ENCODE measurements at regions not wholly inside any gene's neighbourhood (a gene's known extent, or its start where the extent isn't known, plus 50 kb on each side); places are given as distances from the start of the nearest gene placed in this dataset.

GRCh38 chr14:38751459-38751858, 351.6 kb downstream of the SEC23A start:
- H3K4me1 ChIP-seq (ENCODE audit: control insufficient read depth, insufficient read depth, low read length): no peaks in the 10 kb centered on the region
- H3K4me3 ChIP-seq (ENCODE audit: low read length): no peak overlapping the region
- DNase-seq: no peak

GRCh38 chr14:38749936-38750335, 353.1 kb downstream of the SEC23A start:
- 86% methylated on average over 1 of the region's 3 CpGs for WGBS (ENCODE audit: insufficient coverage)

More at GRCh38 chr14:38751459-38751858, 351.6 kb downstream of the SEC23A start:
- Histone ChIP-seq H3K36me3 (ENCODE audit: control insufficient read depth, insufficient read depth, low read length) (no peaks in the 10 kb centered on the region), H3K27ac (ENCODE audit: low read length) (no peak overlapping the region), H3K27me3 (ENCODE audit: control insufficient read depth, insufficient read depth, low read length) (no peaks in the 10 kb centered on the region), H3K9me3 (replicated peaks; ENCODE audit: control insufficient read depth, low read depth, low read length) (no peaks in the 10 kb centered on the region)

GRCh38 chr14:38745861-38746260, 357.2 kb downstream of the SEC23A start:
- 43% methylated on average over 1 of the region's 1 CpG for WGBS (ENCODE audit: insufficient coverage)
- Histone ChIP-seq H3K4me1 (ENCODE audit: control insufficient read depth, insufficient read depth, low read length) (no peaks in the 10 kb centered on the region), H3K9me3 (replicated peaks; ENCODE audit: control insufficient read depth, low read depth, low read length) (no peaks in the 10 kb centered on the region), H3K27me3 (ENCODE audit: control insufficient read depth, insufficient read depth, low read length) (no peaks in the 10 kb centered on the region), H3K36me3 (ENCODE audit: control insufficient read depth, insufficient read depth, low read length) (no peaks in the 10 kb centered on the region), H3K4me3 (ENCODE audit: low read length) (no peak overlapping the region), H3K27ac (ENCODE audit: low read length) (no peak overlapping the region)
- DNase-seq: no peak

More at GRCh38 chr14:38749936-38750335, 353.1 kb downstream of the SEC23A start:
- Histone ChIP-seq H3K27ac (ENCODE audit: low read length) (no peak overlapping the region), H3K9me3 (replicated peaks; ENCODE audit: control insufficient read depth, low read depth, low read length) (no peaks in the 10 kb centered on the region), H3K4me3 (ENCODE audit: low read length) (no peak overlapping the region), H3K4me1 (ENCODE audit: control insufficient read depth, insufficient read depth, low read length) (no peaks in the 10 kb centered on the region), H3K27me3 (ENCODE audit: control insufficient read depth, insufficient read depth, low read length) (no peaks in the 10 kb centered on the region), H3K36me3 (ENCODE audit: control insufficient read depth, insufficient read depth, low read length) (no peaks in the 10 kb centered on the region)
- no peak for DNase-seq

GRCh38 chr14:38743966-38744584, 359.0 kb downstream of the SEC23A start:
- H3K36me3 ChIP-seq (ENCODE audit: control insufficient read depth, insufficient read depth, low read length): no peaks in the 10 kb centered on the region
- H3K9me3 ChIP-seq (replicated peaks; ENCODE audit: control insufficient read depth, low read depth, low read length): no peaks in the 10 kb centered on the region
- no peak for DNase-seq

GRCh38 chr14:38737686-38738407, 365.2 kb downstream of the SEC23A start:
- Histone ChIP-seq H3K36me3 (ENCODE audit: control insufficient read depth, insufficient read depth, low read length) (no peaks in the 10 kb centered on the region), H3K4me3 (ENCODE audit: low read length) (no peak overlapping the region), H3K27ac (ENCODE audit: low read length) (no peak overlapping the region), H3K27me3 (ENCODE audit: control insufficient read depth, insufficient read depth, low read length) (no peaks in the 10 kb centered on the region), H3K4me1 (ENCODE audit: control insufficient read depth, insufficient read depth, low read length) (no peaks in the 10 kb centered on the region), H3K9me3 (replicated peaks; ENCODE audit: control insufficient read depth, low read depth, low read length) (no peaks in the 10 kb centered on the region)
- 63% methylated on average over 7 of the region's 12 CpGs for whole genome bisulfite sequencing (ENCODE audit: insufficient coverage)
- DNase-seq: peak; percentile 73

More at GRCh38 chr14:38743966-38744584, 359.0 kb downstream of the SEC23A start:
- Histone ChIP-seq H3K4me1 (ENCODE audit: control insufficient read depth, insufficient read depth, low read length) (no peaks in the 10 kb centered on the region), H3K27me3 (ENCODE audit: control insufficient read depth, insufficient read depth, low read length) (no peaks in the 10 kb centered on the region), H3K4me3 (ENCODE audit: low read length) (no peak overlapping the region), H3K27ac (ENCODE audit: low read length) (no peak overlapping the region)
- WGBS (ENCODE audit: insufficient coverage): no CpG with 5 or more reads among the region's 7 CpGs

GRCh38 chr14:38735005-38735404, 368.0 kb downstream of the SEC23A start:
- H3K4me3 ChIP-seq (ENCODE audit: low read length): no peak overlapping the region
- H3K9me3 ChIP-seq (replicated peaks; ENCODE audit: control insufficient read depth, low read depth, low read length): no peaks in the 10 kb centered on the region
- no peaks in the 10 kb centered on the region for H3K27me3 ChIP-seq (ENCODE audit: control insufficient read depth, insufficient read depth, low read length)
- 20% methylated on average over 1 of the region's 5 CpGs for WGBS (ENCODE audit: insufficient coverage)
- H3K4me1 ChIP-seq (ENCODE audit: control insufficient read depth, insufficient read depth, low read length): no peaks in the 10 kb centered on the region
- no peak for DNase-seq
- no peak overlapping the region for H3K27ac ChIP-seq (ENCODE audit: low read length)
- no peaks in the 10 kb centered on the region for H3K36me3 ChIP-seq (ENCODE audit: control insufficient read depth, insufficient read depth, low read length)

- DNase-seq: no peak
- Histone ChIP-seq H3K4me3 (ENCODE audit: low read length) (no peak overlapping the region), H3K9me3 (replicated peaks; ENCODE audit: control insufficient read depth, low read depth, low read length) (no peaks in the 10 kb centered on the region), H3K36me3 (ENCODE audit: control insufficient read depth, insufficient read depth, low read length) (no peaks in the 10 kb centered on the region), H3K27ac (ENCODE audit: low read length) (no peak overlapping the region), H3K27me3 (ENCODE audit: control insufficient read depth, insufficient read depth, low read length) (no peaks in the 10 kb centered on the region), H3K4me1 (ENCODE audit: control insufficient read depth, insufficient read depth, low read length) (peaks cover 4% of the 10 kb centered on the region)
- no CpG with 5 or more reads among the region's 1 CpG for WGBS (ENCODE audit: insufficient coverage)
Measured at GRCh38 chr14:38731962-38732361, 371.1 kb downstream of the SEC23A start.

GRCh38 chr14:38730420-38730819, 372.6 kb downstream of the SEC23A start:
- Histone ChIP-seq H3K4me3 (ENCODE audit: low read length) (no peak overlapping the region), H3K4me1 (ENCODE audit: control insufficient read depth, insufficient read depth, low read length) (peaks cover 4% of the 10 kb centered on the region), H3K9me3 (replicated peaks; ENCODE audit: control insufficient read depth, low read depth, low read length) (no peaks in the 10 kb centered on the region), H3K27me3 (ENCODE audit: control insufficient read depth, insufficient read depth, low read length) (no peaks in the 10 kb centered on the region), H3K36me3 (ENCODE audit: control insufficient read depth, insufficient read depth, low read length) (no peaks in the 10 kb centered on the region), H3K27ac (ENCODE audit: low read length) (no peak overlapping the region)
- DNase-seq: no peak
- WGBS (ENCODE audit: insufficient coverage): 90% methylated on average over 2 of the region's 3 CpGs

GRCh38 chr14:38727731-38728130, 375.3 kb downstream of the SEC23A start:
- Histone ChIP-seq H3K9me3 (replicated peaks; ENCODE audit: control insufficient read depth, low read depth, low read length) (no peaks in the 10 kb centered on the region), H3K4me1 (ENCODE audit: control insufficient read depth, insufficient read depth, low read length) (peaks cover 4% of the 10 kb centered on the region), H3K27me3 (ENCODE audit: control insufficient read depth, insufficient read depth, low read length) (no peaks in the 10 kb centered on the region), H3K4me3 (ENCODE audit: low read length) (no peak overlapping the region), H3K36me3 (ENCODE audit: control insufficient read depth, insufficient read depth, low read length) (no peaks in the 10 kb centered on the region), H3K27ac (ENCODE audit: low read length) (peak overlapping the region; percentile 49)
- 67% methylated on average over 12 of the region's 12 CpGs for WGBS (ENCODE audit: insufficient coverage)
- peak; percentile 74 for DNase-seq

- no peak overlapping the region for H3K27ac ChIP-seq (ENCODE audit: low read length)
- no peaks in the 10 kb centered on the region for H3K9me3 ChIP-seq (replicated peaks; ENCODE audit: control insufficient read depth, low read depth, low read length)
- no peak for DNase-seq
- peaks cover 4% of the 10 kb centered on the region for H3K4me1 ChIP-seq (ENCODE audit: control insufficient read depth, insufficient read depth, low read length)
- no peaks in the 10 kb centered on the region for H3K27me3 ChIP-seq (ENCODE audit: control insufficient read depth, insufficient read depth, low read length)
- no peak overlapping the region for H3K4me3 ChIP-seq (ENCODE audit: low read length)
- WGBS (ENCODE audit: insufficient coverage): 83% methylated on average over 3 of the region's 3 CpGs
- no peaks in the 10 kb centered on the region for H3K36me3 ChIP-seq (ENCODE audit: control insufficient read depth, insufficient read depth, low read length)
Measured at GRCh38 chr14:38724621-38725020, 378.4 kb downstream of the SEC23A start.
